SU-DHL-6 (cell line): ENCODE measurements at regions not wholly inside any gene's neighbourhood (a gene's known extent, or its start where the extent isn't known, plus 50 kb on each side); places are given as distances from the start of the nearest gene placed in this dataset.

Experiments used
- H2AFZ ChIP-seq: fragments of 200-600 bp; sonication (generic); 2 replicates; pipeline ENCODE4 v1.6.1; 2014; ENCODE audit warnings: low read depth, mild to moderate bottlenecking, moderate library complexity, mixed read lengths, antibody characterized with exemption, low read length; ENCODE audit not compliant: severe bottlenecking
- H3F3A ChIP-seq: fragments of 200-600 bp; shearing (Covaris generic); 2 replicates; pipeline ENCODE4 v1.6.0; 2016; ENCODE audit warnings: antibody characterized with exemption, mild to moderate bottlenecking; ENCODE audit not compliant: insufficient read depth
- H3K27ac ChIP-seq: fragments of 200-600 bp; sonication (generic); 2 replicates; pipeline ENCODE4 v1.5.1; 2016; ENCODE audit warnings: low read depth, mild to moderate bottlenecking, low read length, moderate library complexity, mixed read lengths
- H3K27me3 ChIP-seq: fragments of 200-600 bp; sonication (generic), shearing (Covaris generic); 2 replicates; pipeline ENCODE4 v1.6.0; 2014; ENCODE audit warnings: mild to moderate bottlenecking, low read length
- H3K36me3 ChIP-seq: fragments of 200-600 bp; sonication (generic); 2 replicates; pipeline ENCODE4 v1.6.1; 2014; ENCODE audit warnings: mild to moderate bottlenecking, low read length, mixed read lengths
- H3K4me2 ChIP-seq: fragments of 300-600, 200-600 bp; shearing (Covaris generic), sonication (generic); 2 replicates; pipeline ENCODE4 v1.6.0; 2014; ENCODE audit warnings: low read length, low read depth, mild to moderate bottlenecking; ENCODE audit not compliant: poor library complexity, severe bottlenecking
- H3K4me3 ChIP-seq: fragments of 200-600 bp; sonication (generic); 2 replicates; pipeline ENCODE4 v1.5.1; 2014; ENCODE audit warnings: antibody characterized with exemption, low read length, mild to moderate bottlenecking, mixed read lengths; ENCODE audit not compliant: insufficient read depth, poor library complexity, severe bottlenecking
- H3K79me2 ChIP-seq: fragments of 200-600 bp; sonication (generic); 2 replicates; pipeline ENCODE4 v1.6.1; 2014; ENCODE audit warnings: mild to moderate bottlenecking, low read length, moderate library complexity; ENCODE audit not compliant: insufficient read depth
- H3K9ac ChIP-seq: fragments of 200-600 bp; sonication (generic); 2 replicates; pipeline ENCODE4 v1.7.0; 2014; ENCODE audit warnings: mild to moderate bottlenecking, low read length
- H3K9me2 ChIP-seq: fragments of 200-600 bp; sonication (generic); replicated peaks from 2 replicates; pipeline ENCODE4 v1.6.1; 2014; ENCODE audit warnings: low read length; ENCODE audit not compliant: insufficient read depth
- H3K9me3 ChIP-seq: fragments of 200-600 bp; sonication (generic); 2 replicates; pipeline ENCODE4 v1.6.1; 2014; ENCODE audit warnings: low read length, mixed read lengths; ENCODE audit not compliant: insufficient read depth
- H4K20me1 ChIP-seq: fragments of 200-600 bp; sonication (generic); 2 replicates; pipeline ENCODE4 v1.6.1; 2014; ENCODE audit warnings: low read depth, mild to moderate bottlenecking, antibody characterized with exemption, low read length, moderate library complexity, mixed read lengths
- CTCF ChIP-seq: fragments of 200-600 bp; sonication (generic); IDR thresholded peaks from one replicate; pipeline ENCODE4 v1.5.1; 2017; ENCODE audit warnings: antibody characterized with exemption, mild to moderate bottlenecking, low read length, moderate library complexity; ENCODE audit not compliant: insufficient read depth, poor library complexity, severe bottlenecking
- EZH2phosphoT487 ChIP-seq: fragments of 200-600 bp; sonication (generic), shearing (Covaris generic); conservative IDR thresholded peaks from 2 replicates; pipeline ENCODE4 v1.6.1; 2018; ENCODE audit warnings: mild to moderate bottlenecking, antibody characterized with exemption, low read length, moderate library complexity, mixed read lengths

GRCh38 chr18:73407506-73407905 is 539.7 kb upstream of the NETO1 start:
- H3K27ac ChIP-seq: no peak overlapping the region
- no peaks in the 10 kb centered on the region for H3K36me3 ChIP-seq
- TF ChIP-seq CTCF: no peak
- no peaks in the 10 kb centered on the region; the same call in 1 of the 2 replicates for H3K9me2 ChIP-seq
- no peaks in the 10 kb centered on the region for H3F3A ChIP-seq
- H3K27me3 ChIP-seq: no peaks in the 10 kb centered on the region
- no peaks in the 10 kb centered on the region for H4K20me1 ChIP-seq
- no peaks in the 10 kb centered on the region for H3K79me2 ChIP-seq
- H3K4me3 ChIP-seq: no peak overlapping the region
- no peak overlapping the region for H3K4me2 ChIP-seq
- no peak overlapping the region for H2AFZ ChIP-seq
- no peaks in the 10 kb centered on the region for H3K9me3 ChIP-seq
- H3K9ac ChIP-seq: no peak overlapping the region

- Histone ChIP-seq H3K4me2 (no peak overlapping the region), H3K9me2 (no peaks in the 10 kb centered on the region), H3K27me3 (no peaks in the 10 kb centered on the region), H2AFZ (no peak overlapping the region), H3F3A (no peaks in the 10 kb centered on the region), H3K9ac (no peak overlapping the region), H4K20me1 (no peaks in the 10 kb centered on the region), H3K27ac (no peak overlapping the region), H3K79me2 (no peaks in the 10 kb centered on the region), H3K9me3 (no peaks in the 10 kb centered on the region), H3K36me3 (no peaks in the 10 kb centered on the region), H3K4me3 (no peak overlapping the region)
- TF ChIP-seq CTCF (no peak), EZH2phosphoT487 (no peak)
These were observed 516.5 kb upstream of the NETO1 start for GRCh38 chr18:73384246-73384645.

- Histone ChIP-seq H3K27me3 (no peaks in the 10 kb centered on the region), H3K4me3 (no peak overlapping the region), H3K27ac (no peak overlapping the region), H3K9me3 (no peaks in the 10 kb centered on the region), H3K9ac (no peak overlapping the region), H3K36me3 (no peaks in the 10 kb centered on the region), H4K20me1 (no peaks in the 10 kb centered on the region), H3K9me2 (no peaks in the 10 kb centered on the region), H3F3A (no peaks in the 10 kb centered on the region), H2AFZ (no peak overlapping the region), H3K79me2 (no peaks in the 10 kb centered on the region), H3K4me2 (no peak overlapping the region)
- TF ChIP-seq CTCF: no peak
- no peak for TF ChIP-seq EZH2phosphoT487
These were observed 513.9 kb upstream of the NETO1 start for GRCh38 chr18:73381699-73382036.
